ENCODE measurements at regions not wholly inside any gene's neighbourhood (a gene's known extent, or its start where the extent isn't known, plus 50 kb on each side); places are given as distances from the start of the nearest gene placed in this dataset.
"Not testable (repeated sequence)": the region's sequence is repeated elsewhere in the genome, so short reads cannot be mapped to it uniquely, and the experiment has no call there.

DNA sequence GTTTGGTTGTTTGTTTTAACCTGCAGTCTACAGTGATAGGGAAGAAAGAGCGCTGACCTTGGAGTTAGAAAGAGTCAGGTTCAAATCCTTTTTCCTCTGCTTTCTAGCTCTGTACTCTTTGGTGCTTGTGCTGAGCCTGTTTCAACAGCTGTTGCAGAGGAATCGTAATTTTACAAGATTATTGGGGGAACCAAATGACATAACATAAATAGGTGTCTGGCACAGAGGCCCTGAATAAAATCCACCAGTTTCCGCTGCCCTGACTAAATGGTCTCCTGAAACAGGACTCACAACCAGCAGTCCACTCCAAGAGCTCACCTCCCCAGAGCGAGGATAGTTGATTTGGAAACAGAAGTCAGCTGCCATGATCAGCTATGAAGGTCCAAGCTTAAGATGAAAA is 125.0 kb upstream of the CDC42EP3 start:
- DNase-seq (ENCODE audit: missing footprints) (no peak), ATAC-seq (no peak)
- intact Hi-C loops (cut with DNase I): loop anchor here (10.0 kb wide), 1 partner anchor 122 kb away; the partner anchor contains the start of gene CDC42EP3

DNA sequence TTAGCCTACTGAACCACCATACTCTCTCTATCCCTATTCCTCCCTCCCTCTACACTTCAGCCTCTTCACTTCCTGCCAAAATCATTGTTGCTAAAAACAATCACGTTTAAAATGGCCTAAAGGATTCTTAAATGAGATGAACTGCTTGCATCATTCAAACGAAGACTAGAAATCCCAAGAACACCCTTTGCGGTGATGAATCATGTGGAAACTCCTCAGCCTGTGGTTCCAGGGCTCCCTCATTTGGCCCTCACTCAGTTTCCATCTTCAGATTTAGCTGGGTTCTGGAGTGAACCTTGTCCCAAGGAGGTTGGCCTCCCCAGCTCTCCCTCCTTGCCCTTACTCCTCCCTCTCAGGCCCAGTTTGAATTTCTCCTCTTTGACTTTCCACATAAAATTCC is 125.6 kb upstream of the CDC42EP3 start:
- ATAC-seq (no peak), DNase-seq (ENCODE audit: missing footprints) (no peak)
- intact Hi-C loops (cut with DNase I): loop anchor here (10.0 kb wide), 1 partner anchor 122 kb away; the partner anchor contains the start of gene CDC42EP3

DNA sequence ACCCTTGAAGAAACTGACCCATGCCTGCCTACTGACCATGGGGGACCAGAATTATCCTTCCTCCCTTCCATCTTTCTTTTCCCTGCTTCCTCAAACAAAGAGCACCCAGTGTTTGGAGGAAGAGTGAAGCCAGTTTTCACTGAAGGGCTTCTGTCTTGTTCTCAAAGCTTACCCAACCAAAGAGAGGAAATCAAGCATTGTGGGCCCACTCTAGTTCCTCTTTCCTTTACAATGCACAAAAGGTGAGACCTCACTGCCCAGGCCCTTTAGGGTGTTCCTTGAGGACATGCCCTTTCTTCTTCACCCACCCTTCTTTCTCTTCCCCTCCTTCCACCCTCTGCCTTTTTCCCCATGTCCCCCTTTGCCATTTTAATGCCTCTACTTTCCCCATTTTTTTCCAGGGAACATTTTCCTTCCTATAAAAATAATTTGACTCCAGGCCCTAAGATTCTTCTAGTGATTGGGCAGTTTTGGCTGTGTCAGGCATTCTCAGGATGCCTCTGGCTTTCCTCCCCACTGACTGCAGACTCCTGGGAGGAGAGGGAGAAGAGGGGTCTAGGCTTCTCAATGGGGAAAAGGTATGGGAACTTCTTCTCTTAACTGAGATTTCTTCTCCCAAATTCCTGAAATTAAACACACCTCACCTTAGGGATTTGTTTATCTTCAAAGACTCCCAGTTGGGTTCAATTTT is 126.6 kb upstream of the RMDN2 start:
- no peak for ATAC-seq
- intact Hi-C loops (cut with DNase I): loop anchor here (10.0 kb wide), 1 partner anchor 124 kb away; the partner anchor contains the start of gene CDC42EP3
- DNase-seq (ENCODE audit: missing footprints): no peak

DNA sequence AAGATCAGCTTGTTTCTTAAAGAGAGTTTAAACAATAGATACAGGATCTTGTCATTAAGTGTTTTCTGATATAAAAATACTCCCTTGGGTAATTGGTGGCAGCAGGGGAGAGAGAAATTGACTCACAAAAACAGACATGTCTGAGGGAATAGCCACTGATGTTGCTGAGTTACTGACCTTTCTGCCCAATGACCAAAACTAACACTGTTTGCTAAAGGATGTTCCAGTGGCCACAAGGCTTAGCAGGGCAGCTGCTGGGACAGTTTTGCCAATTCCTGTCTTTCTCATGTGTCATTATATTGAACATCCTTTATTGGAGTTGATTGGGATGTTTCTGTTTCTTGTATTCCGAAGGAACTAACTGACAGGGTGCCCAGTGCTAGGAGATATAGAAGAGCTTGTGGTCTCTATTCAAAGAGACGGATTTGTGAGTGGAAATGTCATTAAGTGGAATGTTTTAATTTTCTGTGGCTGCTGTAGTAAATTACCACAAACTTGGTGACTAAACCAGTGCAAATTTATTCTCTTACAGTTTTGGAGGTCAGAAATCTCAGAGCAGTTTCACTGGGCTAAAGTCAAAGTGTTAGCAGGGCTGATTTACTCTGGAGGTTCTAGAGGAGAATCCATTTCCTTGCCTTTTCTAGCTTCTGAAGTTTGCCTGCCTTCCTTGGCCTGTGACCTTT is 124.8 kb upstream of the RMDN2 start:
- DNase-seq (ENCODE audit: missing footprints) (no peak), ATAC-seq (no peak)
- intact Hi-C loops (cut with DNase I): no loop called here

DNA sequence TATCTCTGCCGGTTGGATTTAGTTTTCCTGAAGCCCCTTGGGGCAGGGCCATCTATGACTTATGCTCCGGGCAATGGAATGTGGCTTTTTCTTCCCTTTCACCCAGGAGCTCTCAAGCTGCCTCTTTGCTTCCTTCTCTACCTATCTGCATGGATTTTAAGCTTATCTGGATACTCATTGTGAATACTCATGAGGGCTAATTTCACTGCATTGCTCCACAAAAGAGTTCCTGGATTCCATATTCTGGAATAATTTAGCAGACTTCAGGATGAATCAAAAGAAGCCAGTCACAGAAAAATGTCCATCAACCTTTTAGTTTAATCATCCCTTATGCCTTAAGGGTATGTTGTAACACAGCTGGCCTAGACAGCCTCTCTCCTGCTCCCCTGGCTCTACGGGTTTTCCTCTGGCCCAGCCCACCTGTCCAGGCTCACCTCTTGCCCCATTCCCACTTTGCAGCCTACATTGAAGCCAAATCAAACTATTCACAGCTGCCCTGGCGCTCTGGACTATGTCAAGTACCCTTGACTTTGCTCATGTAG is 122.8 kb upstream of the RMDN2 start:
- intact Hi-C loops (cut with DNase I): no loop called here
- no peak for ATAC-seq
- DNase-seq (ENCODE audit: missing footprints): no peak

DNA sequence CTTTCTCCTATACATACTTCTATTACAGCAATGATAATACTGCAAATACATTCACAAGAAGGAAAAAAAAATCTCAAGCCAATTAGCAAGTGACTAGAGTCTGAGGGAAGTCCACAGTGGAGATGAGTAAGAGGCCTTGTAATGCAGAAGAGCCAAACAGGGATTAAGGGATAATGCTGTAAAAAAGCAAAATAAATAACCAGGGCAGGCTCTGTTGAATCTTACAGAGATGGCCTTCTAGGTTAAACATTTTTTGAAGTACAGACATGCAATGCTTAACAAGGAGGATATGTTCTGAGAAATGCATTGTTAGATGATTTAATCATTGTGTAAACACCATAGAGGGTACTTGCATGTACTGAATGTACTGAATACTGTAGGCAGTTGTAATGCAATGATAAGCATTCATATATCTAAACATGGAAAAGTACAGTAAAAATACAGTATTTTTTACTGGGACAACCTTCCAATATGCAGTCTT is 122.1 kb upstream of the RMDN2 start:
- DNase-seq (ENCODE audit: missing footprints) (no peak), ATAC-seq (no peak)
- intact Hi-C loops (cut with DNase I): no loop called here

DNA sequence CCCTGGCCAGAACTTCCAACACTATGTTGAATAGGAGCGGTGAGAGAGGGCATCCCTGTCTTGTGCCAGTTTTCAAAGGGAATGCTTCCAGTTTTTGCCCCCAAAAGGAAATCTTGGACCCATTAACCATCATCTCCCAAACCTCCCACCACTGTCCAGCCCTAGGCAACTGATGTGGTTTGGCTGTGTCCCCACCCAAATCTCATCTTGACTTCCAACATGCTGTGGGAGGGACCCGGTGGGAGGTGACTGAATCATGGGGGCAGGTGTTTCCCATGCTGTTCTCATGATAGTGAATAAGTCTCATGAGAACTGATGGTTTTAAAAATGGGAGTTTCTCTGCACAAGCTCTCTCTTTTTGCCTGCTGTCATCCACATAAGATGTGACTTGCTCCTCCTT is 119.1 kb upstream of the RMDN2 start:
- not testable (repeated sequence) for DNase-seq (ENCODE audit: missing footprints); ATAC-seq
- intact Hi-C loops (cut with DNase I): loop anchor here (5.0 kb wide), 1 partner anchor 394 kb away; no protein-coding TSS in a partner anchor

DNA sequence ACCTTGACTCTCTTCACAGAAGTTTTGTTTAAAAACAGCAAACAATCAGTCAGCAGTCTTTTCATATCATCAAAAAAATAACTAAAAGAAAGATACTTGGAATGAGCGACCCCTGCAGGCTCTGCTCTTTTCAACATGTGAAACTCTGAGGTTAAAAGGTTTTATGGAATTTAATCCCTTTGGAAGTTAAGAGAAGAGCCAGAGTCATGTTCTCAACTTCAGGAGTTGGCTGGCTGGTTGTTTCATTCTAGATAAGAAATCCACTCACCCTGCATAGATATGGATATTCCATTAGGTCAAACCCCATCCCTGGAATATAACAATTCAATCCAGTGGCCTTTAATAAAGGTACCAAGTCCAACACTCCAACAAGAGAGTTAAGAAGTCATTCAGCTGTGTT is 115.6 kb upstream of the RMDN2 start:
- intact Hi-C loops (cut with DNase I): loop anchor here (5.0 kb wide), 1 partner anchor 397 kb away; no protein-coding TSS in a partner anchor
- no peak for DNase-seq (ENCODE audit: missing footprints)
- ATAC-seq: peak; percentile 26

DNA sequence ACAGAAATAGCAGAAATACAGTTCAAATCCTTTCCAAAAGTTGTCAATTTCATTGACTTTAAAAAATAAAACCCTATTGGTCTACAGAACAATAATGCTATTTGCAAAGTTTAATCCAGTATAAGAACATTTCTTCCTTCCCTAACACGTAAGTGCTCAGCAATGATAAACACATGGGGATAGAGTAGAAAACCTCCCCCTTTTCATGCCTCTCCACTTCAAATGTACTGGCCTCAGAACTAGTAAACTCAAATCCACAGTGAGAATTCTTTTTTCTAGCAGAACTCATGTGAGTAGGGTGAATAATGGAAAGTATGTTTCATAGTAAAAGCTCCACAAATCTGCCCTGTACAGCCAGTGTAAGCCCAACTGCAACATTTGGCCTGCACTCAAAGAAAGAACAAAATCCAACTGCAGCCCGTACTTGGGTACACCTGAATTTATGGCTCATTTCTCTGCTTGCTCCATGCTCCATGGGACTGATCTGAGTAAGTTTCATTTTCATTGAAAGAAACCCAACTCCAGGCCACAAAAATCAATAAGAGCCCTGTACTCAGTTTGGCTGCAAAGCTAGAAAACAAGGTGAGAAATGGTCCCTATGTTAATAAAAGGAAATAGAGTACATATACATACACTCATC is 115.0 kb upstream of the RMDN2 start:
- DNase-seq (ENCODE audit: missing footprints): no peak
- no peak for ATAC-seq
- intact Hi-C loops (cut with DNase I): loop anchor here (5.0 kb wide), 1 partner anchor 398 kb away; no protein-coding TSS in a partner anchor

DNA sequence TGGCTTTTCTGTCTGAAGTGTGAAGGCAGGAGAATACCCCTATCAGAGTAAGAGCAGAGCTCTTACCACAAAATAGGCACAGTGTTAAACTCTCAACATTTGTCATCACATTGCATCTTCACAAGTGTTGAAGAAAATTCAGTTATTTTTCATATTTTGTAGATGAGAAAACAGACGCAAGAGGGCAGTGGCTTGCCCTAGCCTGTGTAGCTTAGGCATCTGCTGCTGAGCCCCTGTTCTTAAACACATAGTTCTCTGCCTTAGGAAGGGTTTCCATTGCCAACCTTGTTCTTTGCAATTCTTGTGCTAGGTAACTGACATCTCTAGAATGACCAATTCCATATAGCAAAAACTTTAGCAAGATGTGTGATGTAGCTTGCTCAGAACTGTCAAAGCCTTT is 112.7 kb upstream of the RMDN2 start:
- intact Hi-C loops (cut with DNase I): no loop called here
- ATAC-seq (no peak), DNase-seq (ENCODE audit: missing footprints) (no peak)

DNA sequence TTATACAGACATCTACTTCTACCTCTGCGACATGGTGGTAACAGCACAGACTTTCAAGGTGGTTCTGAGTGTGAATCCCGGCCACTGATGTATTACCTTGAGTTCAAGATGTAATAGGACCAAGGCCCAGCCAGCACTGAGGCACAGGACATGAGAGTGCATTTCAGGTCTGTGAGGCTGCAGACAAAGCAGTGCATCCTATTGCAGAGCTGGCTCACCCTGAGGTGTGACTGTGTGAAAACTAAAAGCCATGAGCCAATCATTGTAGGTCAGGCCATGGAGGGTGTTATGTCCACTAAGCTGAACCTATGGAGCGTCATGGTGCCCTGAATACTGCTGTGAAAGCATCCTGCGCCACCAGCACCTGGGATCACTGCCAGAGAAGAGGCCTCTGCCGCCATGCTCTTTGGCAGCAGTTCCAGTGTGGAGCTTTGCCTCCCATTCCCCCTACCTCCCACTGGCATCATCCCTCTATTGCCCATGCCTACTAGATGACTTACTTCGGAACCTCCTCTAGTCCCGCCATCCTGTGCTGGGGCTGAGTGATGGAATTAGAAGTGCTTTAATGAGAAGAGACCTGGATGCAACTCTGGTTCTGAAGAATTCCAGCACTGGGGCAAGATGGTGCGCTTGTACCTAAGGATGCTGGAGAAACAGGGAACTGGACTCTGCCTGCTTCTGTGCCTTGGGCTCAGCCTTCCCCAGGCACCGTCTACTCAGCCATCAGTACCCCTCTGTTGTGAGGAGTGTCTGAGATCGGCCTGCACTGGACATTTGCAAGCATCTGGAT is 112.0 kb upstream of the RMDN2 start:
- no peak for ATAC-seq
- no peak for DNase-seq (ENCODE audit: missing footprints)
- intact Hi-C loops (cut with DNase I): no loop called here

DNA sequence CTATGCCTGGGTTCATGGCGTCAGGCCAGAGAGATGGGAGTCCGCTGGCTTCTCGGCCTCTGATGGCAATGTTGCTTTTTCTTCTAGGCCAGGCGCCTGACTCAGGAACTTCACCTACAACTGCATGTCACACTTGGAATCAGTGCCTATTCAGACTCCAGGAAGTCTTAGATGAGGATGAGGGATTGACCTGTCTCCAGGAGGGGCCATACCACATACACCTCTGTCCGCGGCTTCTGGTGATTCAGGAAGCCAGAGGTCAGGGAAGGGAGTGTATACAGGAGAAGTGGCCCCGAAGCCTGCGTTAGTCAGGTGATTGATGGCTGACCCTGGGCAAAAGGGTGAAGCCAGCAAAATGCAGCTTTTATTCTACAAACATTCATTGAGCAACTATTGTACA is 109.1 kb upstream of the RMDN2 start:
- DNase-seq (ENCODE audit: missing footprints): no peak
- no peak for ATAC-seq
- intact Hi-C loops (cut with DNase I): no loop called here

DNA sequence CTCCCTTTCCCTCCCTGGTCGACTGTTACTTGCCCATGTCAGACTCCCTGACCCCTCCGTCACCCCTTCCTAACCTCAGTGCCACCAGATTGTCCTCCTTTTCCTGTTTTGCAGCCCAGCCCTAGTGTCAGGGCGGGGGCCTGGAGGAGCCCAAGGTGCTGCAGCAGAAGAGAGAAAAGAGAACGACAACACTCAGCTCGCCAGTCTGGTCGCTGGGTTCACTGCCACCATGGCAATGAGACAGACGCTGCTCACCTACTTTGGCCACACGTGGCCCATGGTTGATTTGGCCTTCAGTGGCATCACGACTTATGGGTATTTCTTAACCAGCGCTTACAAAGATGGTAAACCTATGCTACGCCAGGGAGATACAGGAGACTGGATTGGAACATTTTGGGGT is 108.4 kb upstream of the RMDN2 start:
- DNase-seq (ENCODE audit: missing footprints): no peak
- intact Hi-C loops (cut with DNase I): no loop called here
- no peak for ATAC-seq

DNA sequence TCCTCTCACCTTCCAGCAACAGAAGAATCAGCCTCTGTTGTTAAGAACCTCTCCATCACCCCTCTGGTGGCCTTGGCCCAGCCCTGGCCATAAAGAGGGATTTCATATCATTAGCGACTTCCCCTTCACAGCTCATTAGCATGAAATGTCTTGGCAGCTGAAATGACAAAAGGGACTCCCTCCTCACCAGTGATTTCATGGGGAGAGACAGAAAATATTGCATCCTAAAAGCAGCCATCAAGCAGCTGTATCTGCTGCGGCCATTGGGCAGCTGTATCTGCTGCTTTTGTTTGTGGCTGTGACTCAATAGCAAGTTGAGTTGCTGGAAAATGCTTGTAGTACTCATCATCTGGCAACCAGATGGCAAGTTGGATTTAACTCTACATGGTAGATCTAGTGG is 105.9 kb upstream of the RMDN2 start:
- no peak for ATAC-seq
- intact Hi-C loops (cut with DNase I): no loop called here
- no peak for DNase-seq (ENCODE audit: missing footprints)

DNA sequence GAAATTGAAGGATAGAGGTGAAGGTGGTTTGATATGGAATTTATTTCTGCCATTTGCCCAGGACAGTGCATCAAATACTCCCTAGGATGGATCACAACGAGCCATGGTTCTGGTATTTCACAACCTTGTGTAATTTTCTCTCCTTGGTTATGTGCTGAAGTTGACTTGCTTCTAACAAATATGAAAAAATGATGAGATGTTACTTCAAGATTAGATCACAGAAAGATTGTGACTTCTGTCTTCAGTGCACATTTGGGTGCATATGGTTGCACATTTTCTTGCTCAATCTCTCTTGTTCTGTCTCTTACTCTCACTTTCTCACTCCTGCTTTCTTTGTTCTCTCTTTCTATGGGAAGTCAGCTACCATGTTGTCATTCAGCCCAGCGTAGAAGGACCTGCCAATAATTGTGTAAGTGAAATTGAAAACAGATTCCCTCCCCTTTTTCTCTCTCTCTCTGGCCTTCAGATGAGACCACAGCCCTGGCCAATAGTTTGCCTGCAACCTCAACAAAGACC is 104.6 kb upstream of the RMDN2 start:
- DNase-seq (ENCODE audit: missing footprints) (no peak), ATAC-seq (no peak)
- intact Hi-C loops (cut with DNase I): no loop called here

DNA sequence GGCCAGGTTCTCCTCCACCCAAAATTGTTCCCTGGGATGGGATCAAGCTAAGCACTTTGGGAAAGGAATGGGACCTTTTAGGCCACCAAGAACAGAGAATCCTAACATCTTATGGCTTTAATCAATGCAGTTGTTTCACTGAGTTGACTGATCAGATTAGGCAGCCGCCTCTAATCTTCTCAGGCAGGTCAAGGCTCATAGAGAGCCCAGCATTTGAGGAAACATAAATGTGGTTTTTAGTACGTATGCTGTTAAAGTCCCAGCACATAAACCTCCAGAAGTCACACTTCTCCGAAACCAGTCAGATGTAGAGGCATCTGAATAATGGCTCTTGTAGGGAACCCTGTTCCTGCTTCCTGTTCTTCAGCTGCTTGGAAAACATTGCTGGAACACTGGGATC is 99.5 kb upstream of the RMDN2 start:
- intact Hi-C loops (cut with DNase I): loop anchor here (5.0 kb wide), 1 partner anchor 173 kb away; no protein-coding TSS in a partner anchor
- no peak for DNase-seq (ENCODE audit: missing footprints)
- ATAC-seq: no peak

DNA sequence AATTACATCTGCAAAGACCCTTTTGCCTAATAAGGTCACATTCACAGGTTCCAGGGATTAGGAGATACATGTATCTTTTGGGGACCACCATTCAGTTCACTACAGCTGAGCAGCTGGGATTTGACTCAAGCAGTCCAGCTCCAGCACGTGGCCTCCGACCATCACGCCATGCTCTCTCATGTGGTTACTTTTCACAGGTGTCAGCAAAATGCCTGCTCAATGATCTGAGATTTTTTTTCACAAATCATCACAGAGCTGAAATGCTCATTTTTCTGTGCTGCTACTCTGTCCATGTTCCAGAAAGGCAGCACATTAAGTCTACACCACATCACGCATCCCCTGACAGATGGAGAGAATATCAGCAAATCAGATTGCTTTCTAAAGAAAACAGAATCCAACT is 98.5 kb upstream of the RMDN2 start:
- ATAC-seq (no peak), DNase-seq (ENCODE audit: missing footprints) (no peak)
- intact Hi-C loops (cut with DNase I): loop anchor here (5.0 kb wide), 1 partner anchor 174 kb away; no protein-coding TSS in a partner anchor

DNA sequence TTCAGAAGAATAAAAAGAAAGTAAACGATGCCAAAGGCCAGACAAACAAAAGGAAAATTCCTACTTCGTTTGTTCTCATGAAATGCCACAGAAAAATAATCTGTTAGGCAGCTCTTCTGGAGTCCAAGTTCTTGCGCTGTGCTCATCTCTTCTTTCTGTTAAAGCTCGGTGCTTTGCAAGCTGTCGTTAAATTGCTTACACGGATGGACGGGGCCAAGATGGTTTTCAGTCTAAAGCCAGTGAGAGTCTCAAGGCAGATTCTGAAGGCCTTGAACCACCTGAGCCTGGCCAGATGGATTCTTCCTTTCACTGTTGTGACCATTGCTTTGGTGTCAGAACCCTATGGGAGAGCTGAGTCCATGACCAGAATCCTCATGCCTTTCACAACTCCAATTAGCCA is 97.6 kb upstream of the RMDN2 start:
- intact Hi-C loops (cut with DNase I): loop anchor here (5.0 kb wide), 1 partner anchor 175 kb away; no protein-coding TSS in a partner anchor
- ATAC-seq: no peak

More for the DNA sequence above, 97.6 kb upstream of the RMDN2 start:
- no peak for DNase-seq (ENCODE audit: missing footprints)
